ENCODE measurements at regions not wholly inside any gene's neighbourhood (a gene's known extent, or its start where the extent isn't known, plus 50 kb on each side); places are given as distances from the start of the nearest gene placed in this dataset.

GRCh38 chrX:15191830-15192229 lies 78.1 kb downstream of the ASB9 start:
- no peak overlapping the region for H2BK15ac ChIP-seq (ENCODE audit: low read depth, low read length)
- no peak overlapping the region for H3K27ac Mint-ChIP-seq
- no peak overlapping the region for H3K4me2 ChIP-seq (ENCODE audit: insufficient read depth, insufficient read length, low read length)
- no peaks in the 10 kb centered on the region for H3K36me3 Mint-ChIP-seq (ENCODE audit: insufficient read depth in 1 of 3, low read depth in 3 of 3)
- no peaks in the 10 kb centered on the region for H3K4me1 ChIP-seq (ENCODE audit: insufficient read depth, low read length)
- H2AK5ac ChIP-seq (ENCODE audit: insufficient read length, low read length), result no peak overlapping the region
- H3K9ac ChIP-seq (ENCODE audit: extremely low read depth, insufficient read length, low read length), result no peak overlapping the region
- H3K4ac ChIP-seq (ENCODE audit: low read depth, low read length), result no peak overlapping the region
- H3K79me2 ChIP-seq (ENCODE audit: insufficient read depth, low read length), result no peaks in the 10 kb centered on the region
- no peak overlapping the region for H4K91ac ChIP-seq (ENCODE audit: insufficient read length, low read depth, low read length)
- H3K79me1 ChIP-seq (ENCODE audit: insufficient read depth, low read depth, low read length, poor library complexity, severe bottlenecking), result no peaks in the 10 kb centered on the region
- H2BK5ac ChIP-seq (ENCODE audit: insufficient read length, low read length), result no peak overlapping the region
- H3K14ac ChIP-seq (ENCODE audit: insufficient read depth, low read length), result no peak overlapping the region
- no peak overlapping the region for H4K5ac ChIP-seq (ENCODE audit: insufficient read length, low read depth, low read length)
- H3K23me2 ChIP-seq (ENCODE audit: insufficient read length, low read depth, low read length, poor library complexity, severe bottlenecking), result no peaks in the 10 kb centered on the region
- H3K56ac ChIP-seq (ENCODE audit: insufficient read length, low read depth, low read length), result no peak overlapping the region
- no peak overlapping the region for H3T11ph ChIP-seq (ENCODE audit: low read length)
- no peak overlapping the region for H3K27ac ChIP-seq (ENCODE audit: insufficient read length, low read depth, low read length)
- H3K27me3 ChIP-seq (ENCODE audit: insufficient read depth, low read length), result no peaks in the 10 kb centered on the region
- H2BK120ac ChIP-seq (ENCODE audit: low read depth, low read length, poor library complexity, severe bottlenecking), result no peak overlapping the region
- no peak overlapping the region for H3K4me3 Mint-ChIP-seq
- WGBS (ENCODE audit: extremely low coverage, insufficient read length, low lambda C conversion rate), result no CpG with 5 or more reads among the region's 1 CpG
- no peak overlapping the region for H2BK20ac ChIP-seq (ENCODE audit: low read depth, low read length, poor library complexity, severe bottlenecking)
- TF ChIP-seq CTCF (conservative IDR thresholded peaks at IDR 0.05), result no peak
- H2AFZ ChIP-seq (ENCODE audit: low read length), result no peak overlapping the region
- H3K27me3 Mint-ChIP-seq (ENCODE audit: low read depth), result peaks cover 4% of the 10 kb centered on the region
- no peak overlapping the region for H4K8ac ChIP-seq (replicated peaks; ENCODE audit: insufficient read length, low read depth, low read length)
- DNase-seq, result no peak
- H2BK12ac ChIP-seq (ENCODE audit: insufficient read length, low read depth, low read length), result no peak overlapping the region
- no peak overlapping the region for H3K23ac ChIP-seq (ENCODE audit: insufficient read length, low read depth, low read length)
- H3K18ac ChIP-seq (ENCODE audit: insufficient read length, low read depth, low read length), result no peak overlapping the region
- no peaks in the 10 kb centered on the region for H4K20me1 ChIP-seq (ENCODE audit: control insufficient read depth, insufficient read depth, insufficient read length)
- H3K9me3 Mint-ChIP-seq, result peaks cover 55 to 59% of the 10 kb centered on the region in 2 experiments
- H3K4me1 Mint-ChIP-seq, result no peaks in the 10 kb centered on the region
- H3K9me3 ChIP-seq (ENCODE audit: control insufficient read depth, low read depth, low read length), result no peaks in the 10 kb centered on the region
